ENCODE measurements at regions not wholly inside any gene's neighbourhood (a gene's known extent, or its start where the extent isn't known, plus 50 kb on each side); places are given as distances from the start of the nearest gene placed in this dataset.

- Histone ChIP-seq H3K9me3 (no peaks in the 10 kb centered on the region), H3K27me3 (no peaks in the 10 kb centered on the region), H3K4me3 (no peak overlapping the region), H3K9ac (ENCODE audit: low read depth in 2 of 2, low read length in 2 of 2) (no peak overlapping the region), H3K27ac (no peak overlapping the region), H3K36me3 (no peaks in the 10 kb centered on the region), H3K4me1 (no peaks in the 10 kb centered on the region)
- intact Hi-C loops (cut with DNase I) = no loop called here
- TF ChIP-seq, protein P1, sequence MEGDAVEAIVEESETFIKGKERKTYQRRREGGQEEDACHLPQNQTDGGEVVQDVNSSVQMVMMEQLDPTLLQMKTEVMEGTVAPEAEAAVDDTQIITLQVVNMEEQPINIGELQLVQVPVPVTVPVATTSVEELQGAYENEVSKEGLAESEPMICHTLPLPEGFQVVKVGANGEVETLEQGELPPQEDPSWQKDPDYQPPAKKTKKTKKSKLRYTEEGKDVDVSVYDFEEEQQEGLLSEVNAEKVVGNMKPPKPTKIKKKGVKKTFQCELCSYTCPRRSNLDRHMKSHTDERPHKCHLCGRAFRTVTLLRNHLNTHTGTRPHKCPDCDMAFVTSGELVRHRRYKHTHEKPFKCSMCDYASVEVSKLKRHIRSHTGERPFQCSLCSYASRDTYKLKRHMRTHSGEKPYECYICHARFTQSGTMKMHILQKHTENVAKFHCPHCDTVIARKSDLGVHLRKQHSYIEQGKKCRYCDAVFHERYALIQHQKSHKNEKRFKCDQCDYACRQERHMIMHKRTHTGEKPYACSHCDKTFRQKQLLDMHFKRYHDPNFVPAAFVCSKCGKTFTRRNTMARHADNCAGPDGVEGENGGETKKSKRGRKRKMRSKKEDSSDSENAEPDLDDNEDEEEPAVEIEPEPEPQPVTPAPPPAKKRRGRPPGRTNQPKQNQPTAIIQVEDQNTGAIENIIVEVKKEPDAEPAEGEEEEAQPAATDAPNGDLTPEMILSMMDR (IDR thresholded peaks at IDR 0.05) = no peak
- DNase-seq = no peak
Measured at GRCh38 chr14:23827100-23827892, 126.3 kb upstream of the DHRS4 start.

DNA sequence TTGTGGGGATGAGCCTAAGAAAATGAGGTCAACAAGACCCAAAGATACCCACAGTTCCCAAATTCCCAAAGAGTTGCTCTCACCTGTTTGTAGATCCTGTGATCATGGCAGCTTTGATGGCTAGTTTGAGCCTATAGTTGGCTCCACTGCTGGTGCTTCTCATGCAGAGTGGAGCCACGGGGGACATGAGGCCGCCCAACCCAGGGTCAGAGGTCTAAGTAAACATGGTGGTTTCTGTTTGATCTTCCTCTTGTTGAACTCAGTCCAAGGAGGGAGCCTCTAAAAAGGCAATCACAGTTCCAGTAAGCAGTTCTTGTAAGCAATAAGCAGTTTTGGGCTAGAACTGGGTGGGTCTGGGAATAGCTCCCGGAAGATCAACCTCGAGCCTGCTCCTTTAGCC lies 125.6 kb upstream of the DHRS4 start:
- Histone ChIP-seq H3K36me3 (no peaks in the 10 kb centered on the region), H3K4me1 (no peaks in the 10 kb centered on the region), H3K27ac (no peak overlapping the region), H3K9me3 (no peaks in the 10 kb centered on the region), H3K9ac (ENCODE audit: low read depth in 2 of 2, low read length in 2 of 2) (no peak overlapping the region), H3K27me3 (no peaks in the 10 kb centered on the region), H3K4me3 (no peak overlapping the region)
- TF ChIP-seq, protein P1 (IDR thresholded peaks at IDR 0.05) = no peak
- intact Hi-C loops (cut with DNase I) = no loop called here
- DNase-seq = peak; percentile 37

DNA sequence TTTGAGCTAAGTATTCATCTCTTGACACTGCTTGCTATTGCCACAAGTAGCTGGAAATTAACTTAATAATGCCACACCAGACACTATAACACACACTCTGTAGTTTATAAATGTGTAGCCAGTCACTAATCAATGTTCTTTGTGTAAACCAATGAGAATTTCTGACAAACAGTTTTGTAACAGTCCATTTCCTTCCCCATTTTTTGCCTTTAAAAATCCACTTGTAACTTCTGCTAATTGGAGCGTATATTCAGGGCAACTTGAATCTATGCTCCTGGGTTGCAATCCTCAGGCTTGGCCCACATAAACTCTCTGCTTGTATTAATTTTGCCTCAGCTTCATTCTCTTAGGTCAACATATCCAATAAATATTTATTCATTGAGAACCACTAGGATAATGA lies 125.0 kb upstream of the DHRS4 start:
- Histone ChIP-seq H3K27me3 (no peaks in the 10 kb centered on the region), H3K27ac (no peak overlapping the region), H3K9me3 (no peaks in the 10 kb centered on the region), H3K4me1 (no peaks in the 10 kb centered on the region), H3K36me3 (no peaks in the 10 kb centered on the region), H3K9ac (ENCODE audit: low read depth in 2 of 2, low read length in 2 of 2) (no peak overlapping the region), H3K4me3 (no peak overlapping the region)
- TF ChIP-seq, protein P1 (IDR thresholded peaks at IDR 0.05) = no peak
- intact Hi-C loops (cut with DNase I) = no loop called here
- no peak for DNase-seq

GRCh38 chr14:23829736-23830471 lies 123.7 kb upstream of the DHRS4 start:
- no peaks in the 10 kb centered on the region for H3K27me3 ChIP-seq
- no peak overlapping the region for H3K9ac ChIP-seq (ENCODE audit: low read depth in 2 of 2, low read length in 2 of 2)
- peak; percentile 66 for DNase-seq
- no peaks in the 10 kb centered on the region for H3K36me3 ChIP-seq
- H3K9me3 ChIP-seq = no peaks in the 10 kb centered on the region
- no peaks in the 10 kb centered on the region for H3K4me1 ChIP-seq
- TF ChIP-seq, protein P1 (IDR thresholded peaks at IDR 0.05) = no peak
- H3K27ac ChIP-seq = no peak overlapping the region
- H3K4me3 ChIP-seq = no peak overlapping the region
- intact Hi-C loops (cut with DNase I) = no loop called here

DNA sequence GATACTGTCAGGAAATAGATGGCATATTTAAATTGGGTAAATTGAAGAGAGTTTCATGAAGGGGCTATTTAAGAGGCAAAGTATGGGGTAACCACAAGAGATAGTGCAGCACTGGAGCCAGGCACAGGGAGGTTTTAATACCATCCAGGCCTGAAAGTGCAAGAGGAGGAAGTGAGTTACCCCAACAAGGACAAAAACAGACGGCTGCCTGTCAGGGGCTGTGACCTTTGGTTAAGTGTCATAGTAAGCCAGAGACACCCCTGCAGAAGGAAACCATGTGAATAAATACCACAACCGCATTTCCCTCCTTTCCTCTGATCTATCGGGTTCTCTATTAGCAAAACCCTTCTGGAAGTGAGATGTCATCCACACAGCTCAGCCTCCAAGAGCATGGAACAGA lies 122.0 kb upstream of the DHRS4 start:
- H3K4me3 ChIP-seq = no peak overlapping the region
- intact Hi-C loops (cut with DNase I) = no loop called here
- H3K9me3 ChIP-seq = no peaks in the 10 kb centered on the region
- DNase-seq = no peak
- H3K27ac ChIP-seq = no peak overlapping the region
- no peaks in the 10 kb centered on the region for H3K4me1 ChIP-seq
- no peak overlapping the region for H3K9ac ChIP-seq (ENCODE audit: low read depth in 2 of 2, low read length in 2 of 2)
- H3K27me3 ChIP-seq = no peaks in the 10 kb centered on the region
- H3K36me3 ChIP-seq = no peaks in the 10 kb centered on the region
- TF ChIP-seq, protein P1 (IDR thresholded peaks at IDR 0.05) = no peak

Measured in colonic mucosa (tissue), 4 donors.